GM12878 (cell line): ENCODE measurements at regions not wholly inside any gene's neighbourhood (a gene's known extent, or its start where the extent isn't known, plus 50 kb on each side); places are given as distances from the start of the nearest gene placed in this dataset.
"Not testable (repeated sequence)": the region's sequence is repeated elsewhere in the genome, so short reads cannot be mapped to it uniquely, and the experiment has no call there.

Experiments used
- ATAC-seq: fragments of 200-7000 bp; cut with Tn5 transposase; 3 replicates; pipeline ENCODE4 v1.9.1; 2020; ENCODE audit warnings: mild to moderate bottlenecking, moderate library complexity
- BruUV-seq: library from RNA; stranded (reverse); fragments of 400-500 nt; replicated peaks from 2 replicates; lab custom pipeline; 2021; lab: Mats Ljungman, UMichigan
- CTCF ChIA-PET: fragments of 300-600 bp; sonication (Branson Sonifier 250); formaldehyde crosslinking; extraction: SDS; loops from one replicate; lab custom pipeline; 2021; ENCODE audit warnings: inconsistent platforms; lab: Yijun Ruan, JAX
- POLR2A ChIA-PET: fragments of 350-600 bp; formaldehyde crosslinking; extraction: SDS; loops from one replicate; lab custom pipeline; 2021; ENCODE audit warnings: inconsistent platforms; lab: Charles Lee
- RAD21 ChIA-PET: fragments of 300-600 bp; sonication (Branson Sonifier 250); formaldehyde crosslinking; loops from one replicate; lab custom pipeline; 2023; ENCODE audit warnings: antibody characterized with exemption; ENCODE audit not compliant: unreplicated experiment; lab: Charles Lee
- SMC1A ChIA-PET: fragments of 300-600 bp; sonication (Branson Sonifier 250); formaldehyde crosslinking; loops from one replicate; lab custom pipeline; 2023; ENCODE audit not compliant: unreplicated experiment, uncharacterized antibody; lab: Charles Lee
- DNase-seq: peaks from one replicate; pipeline ENCODE4 v3.0.0-alpha.2; 2011; ENCODE audit warnings: low read depth, low spot score
- FAIRE-seq: peaks from 3 replicates; lab custom pipeline; 2011; peaks lifted over from hg19 to GRCh38; lab: Jason Lieb, UNC
- H2AFZ ChIP-seq: 2 replicates; pipeline ENCODE4 v1.6.0; 2011; ENCODE audit warnings: low read depth, low read length, control low read depth; ENCODE audit not compliant: control insufficient read depth
- H3K27ac ChIP-seq: 2 replicates; pipeline ENCODE4 v1.5.1; 2011; ENCODE audit warnings: control low read depth; ENCODE audit not compliant: control insufficient read depth, insufficient read depth
- H3K27me3 ChIP-seq, 2 experiments: replicated peaks in 1 of 2; 2 replicates each; pipeline versions ENCODE4 v1.6.0 to v1.6.1; 2011; ENCODE audit warnings: low read length in 1 of 2; ENCODE audit not compliant: control insufficient read depth in 2 of 2, insufficient read depth in 2 of 2
- H3K36me3 ChIP-seq, 2 experiments: 2 replicates each; pipeline ENCODE4 v1.5.1; 2011; ENCODE audit warnings: low read length in 1 of 2; ENCODE audit not compliant: control insufficient read depth in 2 of 2, insufficient read depth in 2 of 2
- H3K4me1 ChIP-seq: 2 replicates; pipeline ENCODE4 v1.6.1; 2011; ENCODE audit warnings: mild to moderate bottlenecking, low read length, moderate library complexity, mixed read lengths; ENCODE audit not compliant: control insufficient read depth, insufficient read depth
- H3K4me2 ChIP-seq: 2 replicates; pipeline ENCODE4 v1.6.0; 2011; ENCODE audit warnings: control low read depth; ENCODE audit not compliant: control insufficient read depth, insufficient read depth
- H3K4me3 ChIP-seq: fragments of 200-600 bp; sonication (generic); 2 replicates; pipeline ENCODE4 v1.5.1; 2016
- H3K79me2 ChIP-seq: 2 replicates; pipeline ENCODE4 v1.6.0; 2011; ENCODE audit warnings: low read length; ENCODE audit not compliant: control insufficient read depth, insufficient read depth
- H3K9ac ChIP-seq: 2 replicates; pipeline ENCODE4 v1.8.0; 2011; ENCODE audit warnings: low read length, control low read depth, mixed read lengths; ENCODE audit not compliant: control insufficient read depth, insufficient read depth
- H3K9me3 ChIP-seq: replicated peaks from 3 replicates; pipeline ENCODE4 v1.5.1; 2011; ENCODE audit warnings: mild to moderate bottlenecking, low read length; ENCODE audit not compliant: control insufficient read depth, insufficient read depth
- H4K20me1 ChIP-seq: 2 replicates; pipeline ENCODE4 v1.6.0; 2011; ENCODE audit not compliant: control insufficient read depth, insufficient read depth
- WGBS: methylation state at CpG from one replicate; pipeline ENCODE4 v1.1.6; 2016; ENCODE audit warnings: low lambda C conversion rate; ENCODE audit not compliant: insufficient replicate concordance, insufficient coverage; ENCODE audit errors: missing lambda C conversion rate; 5-methylcytosine and 5-hydroxymethylcytosine counted together
- in situ Hi-C: fragments of 300-500 bp; cut with MboI; formaldehyde crosslinking; loops from 9 replicates; pipeline ENCODE4 v1.14.3; 2018; ENCODE audit warnings: mixed read lengths
- intact Hi-C: fragments of 100-400 bp; cut with micrococcal nuclease; formaldehyde crosslinking; loops from one replicate; pipeline ENCODE4 v1.14.2; 2022; ENCODE audit not compliant: unreplicated experiment

DNA sequence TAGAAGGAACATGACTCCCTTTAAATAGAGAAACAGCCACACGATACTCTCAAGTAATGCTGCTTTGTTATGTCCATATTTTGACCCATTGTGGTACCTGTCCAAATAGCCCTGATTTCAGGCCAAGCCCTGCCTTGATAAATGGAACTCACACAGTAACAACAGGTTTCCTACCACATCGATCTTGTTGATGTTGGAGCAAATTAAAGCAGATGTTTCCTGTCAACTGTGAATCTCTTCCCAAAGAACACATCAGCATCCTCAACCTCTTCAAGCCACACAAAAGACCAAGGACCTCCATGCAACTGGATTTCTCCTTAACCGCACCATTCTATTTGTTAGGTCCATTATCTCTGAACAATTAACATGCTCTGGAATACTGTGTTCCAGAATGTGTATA lies 109.5 kb downstream of the FOXD4L6 start:
- CTCF ChIA-PET, SMC1A ChIA-PET: not testable (repeated sequence)

DNA sequence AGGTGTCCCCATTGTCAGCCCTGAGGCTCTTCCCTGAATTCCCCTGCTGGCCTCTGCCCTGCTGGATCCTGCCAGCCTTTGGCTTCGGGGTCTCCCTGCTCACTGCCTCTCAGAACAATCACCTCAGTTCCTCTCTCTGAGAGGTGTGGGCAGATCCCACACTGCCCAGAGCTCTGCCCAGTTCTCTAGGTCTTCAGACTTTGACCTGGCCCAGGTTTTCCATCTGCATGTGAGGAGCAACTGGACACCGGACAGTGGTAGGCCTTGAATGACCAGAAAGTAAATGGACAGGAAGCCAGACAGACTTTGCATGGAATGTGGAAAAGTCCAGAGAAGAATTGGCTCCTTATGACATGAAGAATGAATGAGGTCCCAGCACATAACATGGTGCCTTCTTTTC lies 111.8 kb downstream of the FOXD4L6 start:
- H2AFZ ChIP-seq, H3K27ac ChIP-seq, H3K9ac ChIP-seq, FAIRE-seq, ATAC-seq, H3K9me3 ChIP-seq, H4K20me1 ChIP-seq, POLR2A ChIA-PET, DNase-seq, H3K4me1 ChIP-seq, H3K79me2 ChIP-seq, H3K27me3 ChIP-seq, H3K4me3 ChIP-seq, H3K36me3 ChIP-seq, in situ Hi-C loops, H3K4me2 ChIP-seq, intact Hi-C loops, RAD21 ChIA-PET, SMC1A ChIA-PET, CTCF ChIA-PET, BruUV-seq: not testable (repeated sequence)
- WGBS, result 100% methylated on average over 1 of the region's 2 CpGs

More for the DNA sequence above, 109.5 kb downstream of the FOXD4L6 start:
- H3K79me2 ChIP-seq, H2AFZ ChIP-seq, H3K4me2 ChIP-seq, H3K4me1 ChIP-seq, H3K9ac ChIP-seq, in situ Hi-C loops, H3K36me3 ChIP-seq, H3K9me3 ChIP-seq, RAD21 ChIA-PET, H3K27ac ChIP-seq, FAIRE-seq, H3K4me3 ChIP-seq, POLR2A ChIA-PET, DNase-seq, H3K27me3 ChIP-seq, ATAC-seq, H4K20me1 ChIP-seq, intact Hi-C loops: not testable (repeated sequence)
- 93% methylated on average over 3 of the region's 3 CpGs for WGBS
- TSS peak; percentile 13 for BruUV-seq

DNA sequence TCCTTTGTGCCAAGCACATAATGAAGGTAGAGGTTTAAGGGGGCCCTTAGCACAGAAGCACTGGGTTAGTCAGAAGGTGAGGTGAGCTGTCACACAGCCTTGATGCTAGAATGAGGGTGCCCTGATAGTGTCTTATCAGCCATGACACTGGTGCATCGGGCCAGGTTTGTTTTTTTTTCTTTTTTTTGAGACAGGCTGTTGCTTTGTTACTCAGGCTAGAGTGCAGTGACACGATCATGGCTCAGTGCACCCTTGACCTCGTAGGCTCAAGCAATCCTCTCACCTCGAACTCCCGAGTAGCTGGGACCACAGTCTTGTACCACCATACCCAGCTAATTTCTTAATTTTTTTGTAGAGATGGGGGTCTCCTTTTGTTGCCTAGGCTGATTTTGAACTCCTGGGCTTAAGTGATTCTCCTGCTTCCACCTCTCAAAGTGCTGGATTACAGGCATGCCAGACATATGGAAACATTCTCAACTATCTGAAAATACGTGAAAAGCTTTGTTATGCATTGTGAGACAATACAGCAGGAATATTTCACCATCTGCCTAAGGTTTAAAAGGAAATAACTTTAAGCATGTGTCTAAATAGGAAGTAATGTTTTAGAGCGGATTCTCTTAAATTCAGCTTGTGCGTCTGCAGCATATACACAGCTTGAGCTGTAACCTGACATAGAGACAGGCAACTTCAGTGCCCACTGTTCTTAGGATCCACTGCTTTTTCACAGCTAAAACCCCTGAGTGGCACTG lies 128.4 kb downstream of the FOXD4L6 start:
- BruUV-seq, POLR2A ChIA-PET: not testable (repeated sequence)

DNA sequence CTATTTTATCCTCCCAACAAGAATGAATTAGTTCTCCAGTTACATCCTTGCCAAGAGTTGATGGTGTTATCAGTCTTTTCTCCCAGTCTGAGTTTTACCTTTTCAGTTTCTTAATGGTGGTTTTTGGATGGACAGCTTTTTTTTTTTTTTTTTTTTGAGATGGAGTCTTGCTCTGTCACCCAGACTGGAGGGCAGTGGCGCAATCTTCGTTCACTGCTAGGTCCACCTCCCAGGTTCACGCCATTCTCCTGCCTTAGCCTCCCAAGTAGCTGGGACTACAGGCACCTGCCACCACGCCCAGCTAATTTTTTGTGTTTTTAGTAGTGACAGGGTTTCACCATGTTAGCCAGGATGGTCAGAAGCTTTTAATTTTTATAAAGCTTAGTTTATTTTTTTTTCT lies 133.0 kb downstream of the FOXD4L6 start:
- BruUV-seq, ATAC-seq, H3K27me3 ChIP-seq, SMC1A ChIA-PET, H3K27ac ChIP-seq, in situ Hi-C loops, H4K20me1 ChIP-seq, H3K4me2 ChIP-seq, H3K9ac ChIP-seq, H3K36me3 ChIP-seq, H2AFZ ChIP-seq, H3K4me1 ChIP-seq, RAD21 ChIA-PET, FAIRE-seq, H3K9me3 ChIP-seq, CTCF ChIA-PET, DNase-seq: not testable (repeated sequence)
- Histone ChIP-seq H3K79me2 (peaks cover 43% of the 10 kb centered on the region), H3K4me3 (0 out of 2 replicates have a peak overlapping the region, but pooled peaks have one; percentile 1)
- intact Hi-C loops, result loop anchor here (10.0 kb wide), 1 partner anchor 69 kb away; no protein-coding TSS in a partner anchor
- 67% methylated on average over 4 of the region's 4 CpGs for WGBS
- POLR2A ChIA-PET, result interaction anchor here (0.6 kb wide), 1 partner anchor 16 kb away, joined by 4 read pairs; no protein-coding TSS in a partner anchor

More for the DNA sequence above, 128.4 kb downstream of the FOXD4L6 start:
- FAIRE-seq, in situ Hi-C loops, H3K27me3 ChIP-seq, H3K4me1 ChIP-seq, H3K27ac ChIP-seq, H4K20me1 ChIP-seq, DNase-seq, H3K36me3 ChIP-seq, RAD21 ChIA-PET, H2AFZ ChIP-seq, H3K9me3 ChIP-seq, H3K4me3 ChIP-seq, H3K9ac ChIP-seq: not testable (repeated sequence)
- peaks cover 15% of the 10 kb centered on the region for H3K79me2 ChIP-seq
- WGBS, result 67% methylated on average over 8 of the region's 8 CpGs
- ChIA-PET CTCF (interaction anchor here (1.0 kb wide), 1 partner anchor 8 kb away, joined by 3 read pairs; no protein-coding TSS in a partner anchor), SMC1A (interaction anchor here (1.0 kb wide), 1 partner anchor 65 kb away, joined by 3 read pairs; no protein-coding TSS in a partner anchor)
- intact Hi-C loops, result loop anchor here (10.0 kb wide), 1 partner anchor 65 kb away; no protein-coding TSS in a partner anchor
- peak; percentile 73 for ATAC-seq
- peak overlapping the region; percentile 25; the same call in 1 of the 2 replicates for H3K4me2 ChIP-seq
